Ascending aorta (tissue), 2 donors: ENCODE measurements at regions not wholly inside any gene's neighbourhood (a gene's known extent, or its start where the extent isn't known, plus 50 kb on each side); places are given as distances from the start of the nearest gene placed in this dataset.

Experiments
- DNase-seq, 2 donors: peaks; one replicate each; pipeline ENCODE4 v3.0.0-alpha.2; 2019; ENCODE audit warnings: low spot score in 2 of 2
- H3K27ac ChIP-seq, 2 donors: fragments of 200-600 bp; sonication (generic); one replicate each; pipeline ENCODE4 v1.5.1; 2016 to 2017; ENCODE audit warnings: mild to moderate bottlenecking in 1 of 2
- H3K27me3 ChIP-seq: fragments of 200-600 bp; sonication (generic); one replicate; pipeline ENCODE4 v1.5.1; 2017
- H3K36me3 ChIP-seq, 2 donors: fragments of 200-600 bp; sonication (generic); one replicate each; pipeline ENCODE4 v1.5.1; 2016
- H3K4me1 ChIP-seq, 2 donors: fragments of 200-600 bp; sonication (generic); one replicate each; pipeline ENCODE4 v1.5.1; 2016 to 2017; ENCODE audit warnings: mild to moderate bottlenecking in 1 of 2
- H3K4me3 ChIP-seq, 2 donors: fragments of 200-600 bp; sonication (generic); one replicate each; pipeline ENCODE4 v1.5.1; 2016 to 2017; ENCODE audit warnings: mild to moderate bottlenecking in 1 of 2
- H3K9me3 ChIP-seq, 2 donors: fragments of 200-600 bp; sonication (generic); one replicate each; pipeline ENCODE4 v1.5.1; 2016
- CTCF ChIP-seq, 3 experiments: fragments of 200-600 bp in 2 of 3; fragments of 450-650 bp in 1 of 3; sonication (generic) in 2 of 3; IDR thresholded peaks; one replicate each; pipeline ENCODE4 v1.5.1; 2016 to 2019; ENCODE audit warnings: antibody characterized with exemption in 3 of 3, mild to moderate bottlenecking in 1 of 3, moderate library complexity in 1 of 3
- intact Hi-C: fragments of 100-400 bp; cut with DNase I; formaldehyde crosslinking; loops from one replicate; pipeline ENCODE4 v1.15.1; 2023

DNA sequence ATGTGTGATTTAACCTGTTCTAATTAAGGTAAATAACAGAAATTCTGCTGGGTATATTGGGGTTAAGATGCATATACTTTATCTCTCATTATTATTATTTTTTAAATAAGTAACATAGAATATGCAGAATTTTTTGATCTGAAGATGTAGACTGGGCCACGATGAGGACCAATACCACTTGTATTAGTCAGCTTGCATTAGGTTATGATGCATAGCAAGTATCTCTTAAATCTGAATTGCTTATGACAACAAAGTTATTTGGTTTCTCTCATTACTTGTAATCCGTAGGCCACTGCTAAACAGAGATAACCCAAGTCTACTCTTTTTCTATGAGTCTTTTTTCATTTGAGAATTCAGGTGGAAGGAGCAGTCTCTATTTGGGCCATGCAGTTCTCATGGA lies 145.5 kb upstream of the NOVA1 start:
- intact Hi-C loops: no loop called here
- Histone ChIP-seq H3K36me3 (no peaks in the 10 kb centered on the region), H3K27me3 (no peaks in the 10 kb centered on the region), H3K4me3 (no peak overlapping the region), H3K4me1 (no peaks in the 10 kb centered on the region), H3K27ac (no peak overlapping the region), H3K9me3 (no peaks in the 10 kb centered on the region)
- TF ChIP-seq CTCF (IDR thresholded peaks at IDR 0.05): no peak
- DNase-seq: no peak

- Histone ChIP-seq H3K27me3 (no peaks in the 10 kb centered on the region), H3K36me3 (no peaks in the 10 kb centered on the region), H3K9me3 (no peaks in the 10 kb centered on the region), H3K4me3 (no peak overlapping the region), H3K27ac (no peak overlapping the region), H3K4me1 (no peaks in the 10 kb centered on the region)
- intact Hi-C loops: no loop called here
- DNase-seq: no peak
- TF ChIP-seq CTCF (IDR thresholded peaks at IDR 0.05): no peak
Measured at GRCh38 chr14:26744903-26745302, 147.1 kb upstream of the NOVA1 start.

DNA sequence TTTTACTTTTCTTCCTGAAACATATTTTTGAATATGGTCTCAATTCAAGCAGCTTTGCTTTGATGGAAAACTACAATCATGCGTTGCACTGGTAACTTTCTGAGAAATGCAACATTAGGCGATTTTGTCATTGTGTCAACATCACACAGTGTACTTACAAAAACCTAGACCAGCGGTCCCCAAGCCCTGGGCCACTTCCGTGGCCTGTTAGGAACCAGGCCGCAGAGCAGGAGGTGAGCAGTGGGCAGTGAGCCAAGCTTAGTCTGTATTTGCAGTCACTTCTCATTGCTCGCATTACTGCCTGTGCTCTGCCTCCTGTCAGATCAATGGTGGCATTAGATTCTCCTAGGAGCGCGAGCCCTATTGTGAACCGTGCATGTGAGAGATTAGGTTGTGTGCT lies 163.7 kb upstream of the NOVA1 start:
- Histone ChIP-seq H3K36me3 (no peaks in the 10 kb centered on the region), H3K4me1 (no peaks in the 10 kb centered on the region), H3K27ac (no peak overlapping the region), H3K27me3 (no peaks in the 10 kb centered on the region), H3K9me3 (no peaks in the 10 kb centered on the region), H3K4me3 (no peak overlapping the region)
- intact Hi-C loops: no loop called here
- DNase-seq: no peak
- no peak for TF ChIP-seq CTCF (IDR thresholded peaks at IDR 0.05)

DNA sequence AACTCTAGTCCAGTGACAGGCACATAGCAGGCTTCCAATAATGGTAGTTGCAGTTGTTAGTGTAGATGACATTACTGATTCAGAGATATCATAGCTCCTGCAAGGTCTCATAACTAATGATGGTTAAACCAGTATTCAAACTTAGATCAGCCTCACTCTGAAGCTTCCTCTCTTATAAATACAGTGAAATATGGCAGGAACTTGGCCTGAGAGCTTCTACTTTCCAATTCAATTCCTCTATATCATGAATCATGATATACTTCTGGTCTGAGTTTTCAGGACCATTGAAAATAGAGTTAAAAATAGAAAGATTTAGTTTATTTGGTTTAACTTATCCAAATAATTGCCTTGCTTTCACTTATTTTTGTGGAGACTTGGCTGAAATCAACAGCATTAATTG lies 167.5 kb upstream of the NOVA1 start:
- no peak for DNase-seq
- no peaks in the 10 kb centered on the region for H3K27me3 ChIP-seq
- no peak overlapping the region for H3K4me3 ChIP-seq
- no peaks in the 10 kb centered on the region for H3K9me3 ChIP-seq
- intact Hi-C loops: no loop called here
- no peaks in the 10 kb centered on the region for H3K36me3 ChIP-seq
- no peak for TF ChIP-seq CTCF (IDR thresholded peaks at IDR 0.05)
- H3K27ac ChIP-seq: no peak overlapping the region
- no peaks in the 10 kb centered on the region for H3K4me1 ChIP-seq

GRCh38 chr14:26765768-26766520 lies 168.1 kb upstream of the NOVA1 start:
- TF ChIP-seq CTCF (IDR thresholded peaks at IDR 0.05): no peak
- Histone ChIP-seq H3K27me3 (no peaks in the 10 kb centered on the region), H3K4me1 (no peaks in the 10 kb centered on the region), H3K27ac (no peak overlapping the region), H3K9me3 (no peaks in the 10 kb centered on the region), H3K4me3 (no peak overlapping the region), H3K36me3 (no peaks in the 10 kb centered on the region)
- intact Hi-C loops: no loop called here
- no peak for DNase-seq

GRCh38 chr14:26766726-26767125 lies 168.9 kb upstream of the NOVA1 start:
- H3K9me3 ChIP-seq: no peaks in the 10 kb centered on the region
- H3K4me3 ChIP-seq: no peak overlapping the region
- H3K4me1 ChIP-seq: no peaks in the 10 kb centered on the region
- no peak overlapping the region for H3K27ac ChIP-seq
- TF ChIP-seq CTCF (IDR thresholded peaks at IDR 0.05): no peak
- H3K36me3 ChIP-seq: no peaks in the 10 kb centered on the region
- no peak for DNase-seq
- no peaks in the 10 kb centered on the region for H3K27me3 ChIP-seq
- intact Hi-C loops: no loop called here
